G401.6 (cell line): ENCODE measurements at regions not wholly inside any gene's neighbourhood (a gene's known extent, or its start where the extent isn't known, plus 50 kb on each side); places are given as distances from the start of the nearest gene placed in this dataset.
"Not testable (repeated sequence)": the region's sequence is repeated elsewhere in the genome, so short reads cannot be mapped to it uniquely, and the experiment has no call there.

Experiments used
- FAIRE-seq: peaks from 2 replicates; lab custom pipeline; 2012; peaks lifted over from hg19 to GRCh38; lab: Jason Lieb, UNC

DNA sequence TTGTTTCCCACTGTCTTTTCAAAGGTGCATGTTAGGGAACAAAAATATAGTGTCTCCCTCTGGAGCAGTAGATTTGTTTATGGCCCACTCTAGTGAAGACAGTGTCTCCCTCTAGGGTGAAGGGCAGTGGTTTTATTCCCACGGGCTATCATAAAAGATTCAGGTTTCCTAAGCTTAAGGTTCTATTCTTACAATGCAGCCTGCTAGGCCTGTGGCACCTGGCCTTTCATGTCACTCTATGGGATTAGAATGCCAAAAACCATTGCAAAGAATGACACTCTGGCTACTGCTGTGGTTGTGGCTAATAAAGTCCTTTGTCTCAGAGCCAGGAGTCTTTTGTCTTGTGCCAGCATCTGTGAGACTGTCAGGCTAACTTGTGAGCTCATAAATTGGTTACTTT, 92.6 kb upstream of the GPR39 start:
- FAIRE-seq, result not testable (repeated sequence)

DNA sequence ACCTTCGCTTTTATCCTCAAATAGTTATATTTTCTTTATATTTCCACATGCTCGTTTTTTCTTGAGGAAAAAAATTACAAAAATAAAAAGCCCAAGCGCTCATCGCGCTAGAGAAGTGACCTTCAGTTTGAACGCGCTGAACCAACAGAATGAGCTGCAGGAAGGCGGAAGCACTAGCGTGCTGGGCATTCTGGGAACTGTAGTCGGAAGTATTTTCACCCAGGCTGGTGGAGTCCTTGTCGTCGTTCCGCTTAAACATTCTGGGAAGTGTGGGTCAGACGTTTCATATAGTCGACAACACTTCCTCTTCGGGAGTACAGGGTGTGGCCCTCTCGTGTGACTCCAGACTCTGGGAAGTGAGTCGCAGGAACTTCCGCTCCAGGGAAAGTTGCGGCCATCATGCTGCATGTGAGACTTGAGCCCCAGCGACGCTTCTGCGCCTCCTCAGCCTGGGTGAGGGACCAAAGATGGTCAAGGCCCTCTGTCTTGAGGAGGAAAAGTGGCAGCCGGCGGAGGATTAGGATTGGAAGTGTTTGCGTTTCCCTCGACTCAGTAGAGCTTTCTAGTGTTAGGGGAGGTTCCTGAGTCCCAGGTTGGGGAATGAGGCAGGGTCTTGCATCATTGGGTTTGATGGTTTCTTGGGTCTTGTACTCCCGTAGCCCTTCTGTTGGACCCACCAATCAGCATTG, 84.1 kb upstream of the GPR39 start:
- not testable (repeated sequence) for FAIRE-seq

DNA sequence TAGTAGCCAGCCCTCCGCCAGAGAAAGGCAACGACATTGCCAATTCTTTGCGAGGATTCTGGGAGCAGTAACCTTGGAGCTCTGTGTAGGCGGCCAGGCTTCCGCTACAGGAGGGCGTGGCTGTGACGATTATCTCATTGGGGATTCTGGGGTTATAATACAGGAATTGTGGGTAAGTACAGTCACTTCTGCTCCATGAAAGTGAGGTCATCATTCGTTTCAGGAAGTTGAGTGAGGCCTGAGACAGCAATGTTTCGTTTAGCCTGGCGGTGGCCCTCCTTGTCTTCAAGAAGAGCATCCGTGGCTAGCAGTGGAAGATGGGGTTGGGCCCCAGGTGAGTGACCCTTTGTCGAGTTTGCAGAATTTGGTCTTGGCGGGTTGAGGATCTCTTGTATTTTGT, 79.5 kb upstream of the GPR39 start:
- FAIRE-seq, result not testable (repeated sequence)

DNA sequence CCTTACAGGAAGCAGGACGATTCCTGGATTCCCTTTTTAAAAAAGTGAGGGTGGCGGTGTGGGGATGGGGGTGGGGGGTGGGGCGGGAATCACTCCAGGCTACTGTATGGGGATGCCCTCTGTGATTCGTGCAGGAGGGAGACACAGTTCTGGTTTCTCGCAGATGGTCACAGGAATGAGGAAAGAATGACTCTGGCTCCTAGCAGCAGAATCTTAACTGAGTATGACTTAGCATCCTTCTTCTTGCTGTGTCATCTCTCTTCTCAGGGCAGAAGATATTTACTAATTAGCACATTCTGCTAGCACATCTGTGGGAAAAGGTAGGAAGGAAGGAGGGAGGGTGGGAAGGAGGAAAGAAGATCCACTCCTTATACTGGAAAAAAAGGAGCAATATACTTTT, 78.8 kb upstream of the GPR39 start:
- not testable (repeated sequence) for FAIRE-seq

DNA sequence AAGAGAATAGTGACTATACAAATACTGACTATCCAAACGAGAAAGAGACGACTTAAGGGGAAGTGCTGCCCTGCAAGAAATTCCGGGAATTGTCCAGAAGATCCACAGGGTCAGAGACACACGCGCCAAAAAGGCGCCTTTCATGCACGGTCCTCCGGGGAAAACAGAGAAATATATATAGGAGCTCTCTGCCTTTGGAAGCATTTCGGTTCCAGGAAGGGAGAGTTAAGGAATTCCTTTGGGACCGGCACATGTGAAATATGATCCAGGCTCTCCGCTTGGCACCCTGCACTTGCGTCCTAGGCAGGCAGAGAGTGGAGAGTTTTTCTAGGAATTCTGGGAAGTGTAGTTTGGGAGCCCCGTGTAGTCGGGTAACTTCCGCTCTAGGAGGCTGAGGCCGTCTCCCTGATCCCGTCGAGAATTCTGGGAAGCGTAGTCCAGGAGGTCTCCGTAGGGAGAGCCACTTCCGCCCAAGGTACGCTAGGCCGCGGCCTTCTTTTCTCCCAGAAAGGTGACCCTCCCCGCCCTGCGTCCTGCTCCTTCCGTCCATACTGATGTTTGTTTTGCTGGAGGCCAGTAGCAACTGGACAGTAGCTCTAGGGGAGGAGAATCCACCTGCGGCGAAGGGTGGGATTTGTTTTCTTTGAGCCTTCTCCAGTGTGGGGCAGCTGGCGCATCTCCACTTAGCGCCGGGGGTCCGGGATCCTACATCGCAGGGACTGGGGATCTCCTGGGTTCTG, 69.4 kb upstream of the GPR39 start:
- FAIRE-seq, result peak; percentile 94

DNA sequence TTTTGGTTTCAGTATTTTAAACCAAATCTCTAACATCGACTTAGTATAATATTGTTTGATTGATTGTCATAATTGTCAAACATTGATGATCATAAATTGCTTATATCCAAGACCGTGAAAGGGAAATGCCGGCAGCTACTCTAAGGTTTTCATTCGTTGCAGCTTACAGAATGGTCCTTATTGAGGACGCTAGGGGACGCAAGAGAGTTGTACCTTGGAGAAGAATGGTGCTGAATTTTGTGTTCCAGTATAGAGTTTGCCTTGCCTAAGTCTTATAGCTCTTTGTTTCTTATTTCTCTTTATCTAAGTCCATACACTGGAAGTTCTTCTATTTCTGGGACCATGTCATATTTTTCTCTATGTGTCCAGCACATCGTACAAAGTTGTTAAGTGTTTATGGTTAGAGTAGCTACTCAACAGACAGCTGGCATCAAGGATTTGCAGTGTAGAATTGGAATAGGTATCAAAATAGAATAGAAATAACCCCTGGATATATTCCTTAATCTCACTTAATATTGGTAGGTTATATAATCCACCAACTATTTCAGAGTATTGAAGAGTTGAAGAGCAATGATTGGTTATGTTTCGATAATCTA, 67.4 kb upstream of the GPR39 start:
- FAIRE-seq, result not testable (repeated sequence)

DNA sequence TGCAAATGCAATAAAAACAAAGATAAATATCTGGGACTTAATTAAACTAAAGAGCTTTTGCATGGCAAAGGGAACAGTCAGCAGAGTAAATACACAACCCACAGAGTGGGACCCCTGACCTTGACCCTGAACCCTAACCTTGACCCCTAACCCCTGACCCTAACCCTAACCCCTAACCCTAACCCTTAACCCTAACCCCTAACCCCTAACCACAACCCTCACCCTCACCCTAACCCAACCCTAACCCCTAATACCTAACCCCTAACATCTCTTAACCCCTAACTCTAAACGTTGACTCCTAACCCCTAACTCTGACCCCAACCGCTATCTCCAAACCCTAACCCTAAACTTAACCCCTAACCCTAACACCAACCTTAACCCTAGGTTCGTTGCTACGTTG, 64.9 kb upstream of the GPR39 start:
- not testable (repeated sequence) for FAIRE-seq

DNA sequence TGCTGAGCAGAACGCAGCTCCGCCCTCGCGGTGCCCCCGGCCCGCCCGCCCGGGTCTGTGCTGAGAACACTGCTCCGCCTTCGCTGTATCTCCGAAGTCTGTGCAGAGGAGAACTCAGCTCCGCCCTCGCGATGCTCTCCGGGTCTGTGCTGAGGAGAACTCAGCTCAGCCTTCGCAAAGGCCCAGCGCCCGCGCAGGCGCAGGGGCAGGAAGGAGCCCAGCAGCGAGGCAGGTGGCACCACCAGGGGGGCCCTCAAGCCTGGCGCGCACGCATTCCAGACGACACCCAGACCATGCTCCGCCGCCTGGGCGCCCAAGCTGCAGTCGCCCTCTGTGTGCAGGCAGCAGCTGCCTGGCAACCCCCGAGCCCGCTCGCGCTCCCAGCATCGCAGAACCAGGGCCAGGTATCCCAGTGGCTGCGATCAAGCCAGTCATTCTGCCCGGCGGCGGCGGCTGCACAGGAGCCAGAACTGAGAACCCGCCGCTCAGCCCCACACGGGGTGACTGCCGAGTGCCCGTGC, 64.1 kb upstream of the GPR39 start:
- not testable (repeated sequence) for FAIRE-seq

DNA sequence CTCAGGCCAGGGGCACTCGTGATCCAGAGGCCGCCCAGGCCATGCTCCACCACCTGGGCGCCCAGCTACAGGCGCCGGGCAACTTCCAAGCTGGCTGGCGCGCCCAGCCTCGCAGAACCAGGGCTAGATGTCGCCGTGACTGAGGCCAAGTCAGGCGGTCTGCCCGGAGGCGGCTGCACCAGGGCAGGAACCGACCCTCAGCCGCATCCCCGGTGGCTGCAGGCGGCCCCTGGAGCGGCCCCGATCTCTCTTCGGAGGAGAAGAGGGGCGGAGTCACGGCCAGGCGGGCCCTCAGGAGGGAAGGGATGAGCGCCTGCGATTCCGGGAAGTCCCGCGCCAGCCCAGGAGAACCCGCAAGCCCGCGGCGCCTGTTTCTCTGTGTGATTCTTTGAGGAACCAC, 63.2 kb upstream of the GPR39 start:
- not testable (repeated sequence) for FAIRE-seq

DNA sequence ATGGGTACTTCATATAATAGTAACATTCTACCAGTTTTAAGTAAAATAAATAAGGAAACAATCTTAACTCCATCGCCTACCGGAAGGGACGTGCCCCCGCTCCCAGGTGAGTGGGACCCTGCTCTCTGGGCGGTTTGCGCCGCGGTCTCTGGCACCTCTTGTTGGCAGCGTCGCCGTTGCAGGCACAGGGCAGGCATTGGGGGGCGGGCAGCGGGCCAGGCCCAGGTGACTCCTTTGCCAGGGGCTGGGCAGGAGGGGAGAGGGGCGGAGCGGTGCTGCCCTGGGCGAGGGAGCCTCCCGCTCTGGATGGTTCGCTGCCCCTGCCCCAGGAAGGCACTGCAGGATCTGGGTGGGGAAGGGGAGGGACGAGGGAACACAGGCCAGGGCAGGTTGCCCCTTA, 55.6 kb upstream of the GPR39 start:
- FAIRE-seq, result not testable (repeated sequence)

DNA sequence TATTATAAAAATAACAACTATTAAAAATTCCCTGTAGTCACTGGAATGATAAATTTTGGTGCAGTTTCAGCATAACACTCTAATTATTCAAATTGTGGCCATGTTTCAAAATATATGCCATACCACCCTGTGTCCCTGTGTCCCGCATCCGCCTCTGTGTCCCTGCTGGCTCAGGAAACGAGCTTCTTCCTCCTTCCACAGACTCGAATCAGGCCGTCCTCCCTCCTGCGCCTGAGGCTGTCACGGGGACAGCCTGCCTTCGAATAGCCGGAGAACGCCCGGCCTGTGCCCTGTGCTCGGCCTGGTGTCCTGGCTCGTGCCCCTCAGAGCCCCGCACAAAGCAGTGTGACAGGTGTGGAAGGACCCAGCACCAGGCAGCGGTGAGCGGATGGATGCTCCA, 55.1 kb upstream of the GPR39 start:
- FAIRE-seq, result not testable (repeated sequence)

DNA sequence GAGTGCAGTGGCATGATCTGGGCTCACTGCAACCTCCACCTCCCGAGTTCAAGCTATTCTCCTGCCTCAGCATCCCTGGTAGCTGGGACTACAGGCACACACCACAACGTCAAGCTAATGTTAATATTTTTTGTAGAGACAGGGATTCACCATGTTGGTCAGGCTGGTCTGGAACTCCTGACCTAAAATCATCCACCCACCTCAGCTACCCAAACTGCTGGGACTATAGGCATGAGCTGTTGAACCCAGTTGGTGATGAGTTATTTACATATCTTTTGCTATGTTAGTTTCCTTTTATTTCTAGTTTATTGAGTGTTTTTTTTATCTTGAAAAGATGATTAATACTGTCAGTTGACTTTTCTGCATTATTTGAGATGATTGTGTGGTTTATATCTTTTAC, 53.3 kb upstream of the GPR39 start:
- FAIRE-seq, result not testable (repeated sequence)

DNA sequence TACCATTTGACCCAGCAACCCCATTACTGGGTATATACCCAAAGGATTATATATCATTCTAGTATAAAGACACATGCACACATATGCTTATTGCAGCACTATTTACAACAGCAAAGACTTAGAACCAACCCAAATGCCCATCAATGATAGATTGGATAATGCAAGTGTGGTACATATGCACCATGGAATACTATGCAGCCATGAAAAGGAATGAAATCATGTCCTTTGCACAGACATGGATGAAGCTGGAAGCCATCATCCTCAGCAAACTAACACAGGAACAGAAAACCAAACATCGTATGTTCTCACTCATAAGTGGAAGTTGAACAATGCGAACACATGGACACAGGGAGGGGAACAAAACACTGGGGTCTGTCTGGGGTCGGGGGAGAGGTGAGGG, 50.6 kb upstream of the GPR39 start:
- not testable (repeated sequence) for FAIRE-seq

DNA sequence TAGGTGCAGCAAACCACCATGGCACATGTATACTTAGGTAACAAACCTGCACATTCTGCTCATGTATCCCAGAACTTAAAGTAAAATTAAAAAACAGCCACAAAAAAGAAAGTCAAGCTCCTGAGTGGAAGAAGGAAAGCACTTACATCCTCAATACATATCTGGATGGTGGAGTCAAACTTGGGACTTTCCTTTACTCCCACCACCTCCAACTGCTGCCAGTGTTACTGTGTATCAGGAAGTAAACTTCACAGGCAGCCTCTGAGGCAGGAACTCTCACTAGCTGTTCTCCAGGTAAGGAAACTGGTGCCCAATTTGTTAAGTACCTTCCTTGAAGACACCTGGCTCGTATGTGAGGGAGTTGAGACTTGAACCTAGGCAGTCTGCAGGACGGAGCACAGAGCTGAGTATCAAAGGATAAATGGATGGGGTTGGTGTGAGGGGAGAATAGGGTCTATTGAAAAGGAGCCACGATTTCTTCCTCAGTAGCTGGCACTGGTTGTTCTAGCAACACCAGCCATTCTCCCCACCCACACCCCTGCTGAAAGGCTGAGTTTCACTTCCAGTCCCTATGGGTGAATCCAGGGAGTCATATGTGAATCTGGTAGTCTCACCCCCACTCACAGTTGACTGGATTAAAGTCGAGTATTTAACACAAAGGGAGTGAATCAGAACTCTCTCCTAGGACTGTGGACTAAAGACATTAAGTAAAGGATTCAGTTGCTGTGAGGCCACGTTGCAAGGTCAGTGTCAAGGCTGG, 50.0 kb upstream of the GPR39 start:
- FAIRE-seq, result no peak
